OCI-LY7 (cell line): ENCODE measurements at regions not wholly inside any gene's neighbourhood (a gene's known extent, or its start where the extent isn't known, plus 50 kb on each side); places are given as distances from the start of the nearest gene placed in this dataset.
A peak's percentile ranks its signal among the peaks of the same experiment; 100 is the strongest.

Source experiments
- EZH2phosphoT487 ChIP-seq: fragments of 200-600 bp; sonication (generic); IDR thresholded peaks from 2 replicates; pipeline ENCODE4 v1.6.1; 2018; ENCODE audit warnings: low read depth, borderline replicate concordance, mild to moderate bottlenecking, mixed run types, antibody characterized with exemption, low read length, moderate library complexity, mixed read lengths
- TF ChIP-seq, protein P1 (sequence below): fragments of 200-600 bp; sonication (generic); conservative IDR thresholded peaks from 2 replicates; pipeline ENCODE4 v1.5.1; 2014; ENCODE audit warnings: mild to moderate bottlenecking, antibody characterized with exemption, low read length, moderate library complexity, mixed read lengths

DNA sequence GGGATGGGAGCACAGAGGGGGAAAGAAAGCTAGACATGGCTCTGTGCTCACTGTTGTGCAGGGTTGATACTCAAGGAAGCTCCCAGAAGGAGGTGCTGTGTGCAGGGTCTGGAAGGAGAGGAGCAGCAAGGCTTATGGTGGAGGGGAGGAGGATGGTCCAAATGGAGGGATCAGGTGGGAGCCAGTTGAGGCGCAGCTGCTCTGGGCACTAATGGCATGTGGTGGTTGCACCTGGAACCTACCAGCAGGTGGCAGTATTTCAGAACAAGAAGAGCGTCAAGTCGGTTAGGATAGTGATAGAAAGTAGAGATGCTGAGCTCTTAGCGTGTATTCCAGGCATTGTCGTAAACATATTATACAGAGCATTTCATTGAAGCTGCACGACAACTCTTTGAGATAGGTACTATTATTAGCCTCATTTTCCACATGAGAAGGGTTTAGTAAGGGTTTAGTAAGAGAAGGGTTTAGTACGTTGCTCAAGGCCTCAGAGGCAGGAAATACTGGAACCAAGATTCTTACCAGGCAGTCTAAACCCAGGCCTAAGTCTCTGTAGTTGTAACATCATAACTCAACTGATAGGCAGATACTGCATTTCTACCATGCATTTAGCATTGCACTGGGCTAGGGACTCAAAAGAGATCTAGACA is 223.7 kb downstream of the CYP26B1 start:
- TF ChIP-seq, protein P1, sequence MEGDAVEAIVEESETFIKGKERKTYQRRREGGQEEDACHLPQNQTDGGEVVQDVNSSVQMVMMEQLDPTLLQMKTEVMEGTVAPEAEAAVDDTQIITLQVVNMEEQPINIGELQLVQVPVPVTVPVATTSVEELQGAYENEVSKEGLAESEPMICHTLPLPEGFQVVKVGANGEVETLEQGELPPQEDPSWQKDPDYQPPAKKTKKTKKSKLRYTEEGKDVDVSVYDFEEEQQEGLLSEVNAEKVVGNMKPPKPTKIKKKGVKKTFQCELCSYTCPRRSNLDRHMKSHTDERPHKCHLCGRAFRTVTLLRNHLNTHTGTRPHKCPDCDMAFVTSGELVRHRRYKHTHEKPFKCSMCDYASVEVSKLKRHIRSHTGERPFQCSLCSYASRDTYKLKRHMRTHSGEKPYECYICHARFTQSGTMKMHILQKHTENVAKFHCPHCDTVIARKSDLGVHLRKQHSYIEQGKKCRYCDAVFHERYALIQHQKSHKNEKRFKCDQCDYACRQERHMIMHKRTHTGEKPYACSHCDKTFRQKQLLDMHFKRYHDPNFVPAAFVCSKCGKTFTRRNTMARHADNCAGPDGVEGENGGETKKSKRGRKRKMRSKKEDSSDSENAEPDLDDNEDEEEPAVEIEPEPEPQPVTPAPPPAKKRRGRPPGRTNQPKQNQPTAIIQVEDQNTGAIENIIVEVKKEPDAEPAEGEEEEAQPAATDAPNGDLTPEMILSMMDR, result peak; percentile 90
- TF ChIP-seq EZH2phosphoT487, result no peak
